Astrocyte of the hippocampus (primary cell): ENCODE measurements at regions not wholly inside any gene's neighbourhood (a gene's known extent, or its start where the extent isn't known, plus 50 kb on each side); places are given as distances from the start of the nearest gene placed in this dataset.

Source experiments
- DNase-seq: peaks from one replicate; pipeline ENCODE4 v3.0.0; 2011; ENCODE audit warnings: low read depth, low spot score

GRCh38 chr7:68461430-68461829 is 1136.8 kb upstream of the AUTS2 start:
- DNase-seq = peak; percentile 11

- peak; percentile 54 for DNase-seq
Observed at GRCh38 chr7:68470836-68471435, 1127.3 kb upstream of the AUTS2 start.

- DNase-seq = no peak
Observed at GRCh38 chr7:68472688-68473087, 1125.6 kb upstream of the AUTS2 start.

- no peak for DNase-seq
Observed at GRCh38 chr7:68474661-68475216, 1123.5 kb upstream of the AUTS2 start.

- DNase-seq = peak; percentile 22
Observed at GRCh38 chr7:68476966-68477365, 1121.3 kb upstream of the AUTS2 start.

- DNase-seq = no peak
Observed at GRCh38 chr7:68478326-68478725, 1119.9 kb upstream of the AUTS2 start.

GRCh38 chr7:68482800-68483199 is 1115.5 kb upstream of the AUTS2 start:
- DNase-seq = no peak

- DNase-seq = no peak
Observed at GRCh38 chr7:68484731-68485130, 1113.5 kb upstream of the AUTS2 start.

GRCh38 chr7:68485253-68485917 is 1112.9 kb upstream of the AUTS2 start:
- no peak for DNase-seq

GRCh38 chr7:68488341-68489060 is 1109.8 kb upstream of the AUTS2 start:
- no peak for DNase-seq

- no peak for DNase-seq
Observed at GRCh38 chr7:68491523-68492358, 1106.5 kb upstream of the AUTS2 start.

GRCh38 chr7:68492359-68492690 is 1106.0 kb upstream of the AUTS2 start:
- DNase-seq = no peak

GRCh38 chr7:68503400-68503799 is 1094.9 kb upstream of the AUTS2 start:
- DNase-seq = no peak

GRCh38 chr7:68504716-68505115 is 1093.6 kb upstream of the AUTS2 start:
- DNase-seq = peak; percentile 36

GRCh38 chr7:68505721-68506120 is 1092.6 kb upstream of the AUTS2 start:
- DNase-seq = no peak

- no peak for DNase-seq
Observed at GRCh38 chr7:68507668-68508067, 1090.6 kb upstream of the AUTS2 start.

GRCh38 chr7:68509054-68509453 is 1089.2 kb upstream of the AUTS2 start:
- no peak for DNase-seq

- DNase-seq = no peak
Observed at GRCh38 chr7:68509603-68510002, 1088.7 kb upstream of the AUTS2 start.

- DNase-seq = peak; percentile 51
Observed at GRCh38 chr7:68511281-68511680, 1087.0 kb upstream of the AUTS2 start.

- DNase-seq = no peak
Observed at GRCh38 chr7:68512466-68512865, 1085.8 kb upstream of the AUTS2 start.

GRCh38 chr7:68518060-68518459 is 1080.2 kb upstream of the AUTS2 start:
- no peak for DNase-seq

- DNase-seq = no peak
Observed at GRCh38 chr7:68524126-68524525, 1074.1 kb upstream of the AUTS2 start.
